SK-N-SH treated with all-trans-retinoic acid at 6 μM for 48 hours (cell line): ENCODE measurements at regions not wholly inside any gene's neighbourhood (a gene's known extent, or its start where the extent isn't known, plus 50 kb on each side); places are given as distances from the start of the nearest gene placed in this dataset.

Source experiments
- BACH2 ChIP-seq: fragments of 250-450 bp; sonication (Bioruptor Pico); IDR thresholded peaks from 2 replicates; pipeline ENCODE4 v1.9.0; 2021; ENCODE audit warnings: mild to moderate bottlenecking, borderline replicate concordance
- CREB5 ChIP-seq: fragments of 250-450 bp; sonication (Bioruptor Pico); IDR thresholded peaks from 2 replicates; pipeline ENCODE4 v1.5.1; 2020; ENCODE audit warnings: low read depth, mild to moderate bottlenecking, moderate library complexity
- GLIS3 ChIP-seq: fragments of 250-450 bp; sonication (Bioruptor Pico); IDR thresholded peaks from 2 replicates; pipeline ENCODE4 v1.5.0; 2020; ENCODE audit warnings: mild to moderate bottlenecking, moderate library complexity
- OSR1 ChIP-seq: fragments of 250-450 bp; sonication (Bioruptor Pico); IDR thresholded peaks from 2 replicates; pipeline ENCODE4 v1.8.0; 2022; ENCODE audit warnings: moderate library complexity, mild to moderate bottlenecking, inconsistent platforms
- PATZ1 ChIP-seq: fragments of 250-450 bp; sonication (Bioruptor Pico); IDR thresholded peaks from 2 replicates; pipeline ENCODE4 v1.8.0; 2020; ENCODE audit warnings: mild to moderate bottlenecking, moderate library complexity, borderline replicate concordance
- RARB ChIP-seq: fragments of 250-450 bp; sonication (Bioruptor Pico); IDR thresholded peaks from 2 replicates; pipeline ENCODE4 v1.8.0; 2021; ENCODE audit warnings: mild to moderate bottlenecking, moderate library complexity
- SNAI2 ChIP-seq: fragments of 250-450 bp; sonication (Bioruptor Pico); IDR thresholded peaks from 2 replicates; pipeline ENCODE4 v1.5.0; 2020; ENCODE audit warnings: mild to moderate bottlenecking, moderate library complexity
- TOX ChIP-seq: fragments of 250-450 bp; sonication (Bioruptor Pico); IDR thresholded peaks from 2 replicates; pipeline ENCODE4 v1.8.0; 2021; ENCODE audit warnings: mild to moderate bottlenecking, moderate library complexity, borderline replicate concordance
- TSHZ2 ChIP-seq: fragments of 250-450 bp; sonication (Bioruptor Pico); IDR thresholded peaks from 2 replicates; pipeline ENCODE4 v1.5.0; 2020; ENCODE audit warnings: mild to moderate bottlenecking, moderate library complexity
- ZFP30 ChIP-seq: fragments of 450-650 bp; formaldehyde crosslinking; IDR thresholded peaks from 2 replicates; pipeline ENCODE4 v1.5.0; 2022; ENCODE audit warnings: mild to moderate bottlenecking, moderate library complexity
- ZNF565 ChIP-seq: fragments of 450-650 bp; formaldehyde crosslinking; conservative IDR thresholded peaks from 2 replicates; pipeline ENCODE4 v1.5.0; 2020; ENCODE audit warnings: low read depth, mild to moderate bottlenecking, moderate library complexity
- ZNF70 ChIP-seq: fragments of 450-650 bp; formaldehyde crosslinking; IDR thresholded peaks from 2 replicates; pipeline ENCODE4 v1.5.0; 2020; ENCODE audit warnings: mild to moderate bottlenecking, moderate library complexity
- ZNF8 ChIP-seq: fragments of 450-650 bp; formaldehyde crosslinking; IDR thresholded peaks from 2 replicates; pipeline ENCODE4 v1.5.0; 2020; ENCODE audit warnings: mild to moderate bottlenecking, moderate library complexity

GRCh38 chr10:131016556-131016955, 295.0 kb downstream of the TCERG1L start:
- TF ChIP-seq ZFP30 (CRISPR knock-in tag): no peak
- TF ChIP-seq CREB5 (CRISPR knock-in tag): no peak
- no peak for TF ChIP-seq SNAI2 (CRISPR knock-in tag)
- TF ChIP-seq RARB (CRISPR knock-in tag): no peak
- TF ChIP-seq OSR1 (CRISPR knock-in tag): no peak
- no peak for TF ChIP-seq BACH2 (CRISPR knock-in tag)
- TF ChIP-seq GLIS3 (CRISPR knock-in tag): no peak
- TF ChIP-seq ZNF70 (CRISPR knock-in tag): no peak
- no peak for TF ChIP-seq TSHZ2
- no peak for TF ChIP-seq ZNF8 (CRISPR knock-in tag)
- no peak for TF ChIP-seq PATZ1 (CRISPR knock-in tag)
- no peak for TF ChIP-seq ZNF565
- TF ChIP-seq TOX (CRISPR knock-in tag): no peak
